ENCODE measurements at regions not wholly inside any gene's neighbourhood (a gene's known extent, or its start where the extent isn't known, plus 50 kb on each side); places are given as distances from the start of the nearest gene placed in this dataset.
A peak's percentile ranks its signal among the peaks of the same experiment; 100 is the strongest.

GRCh38 chr6:163804991-163805390 lies 390.5 kb downstream of the QKI start:
- no peaks in the 10 kb centered on the region for H3K36me3 ChIP-seq
- H3K4me1 ChIP-seq = no peaks in the 10 kb centered on the region
- no peak for DNase-seq
- intact Hi-C loops (cut with micrococcal nuclease) = no loop called here
- no peak overlapping the region for H3K4me3 ChIP-seq
- H3K9me3 ChIP-seq (replicated peaks) = no peaks in the 10 kb centered on the region
- H3K27me3 ChIP-seq (ENCODE audit: low read depth) = no peaks in the 10 kb centered on the region
- no peak overlapping the region for H3K27ac ChIP-seq (replicated peaks)
- no peak for TF ChIP-seq CTCF (IDR thresholded peaks at IDR 0.05; ENCODE audit: borderline replicate concordance)

- intact Hi-C loops (cut with micrococcal nuclease) = no loop called here
- no peak for TF ChIP-seq CTCF (IDR thresholded peaks at IDR 0.05; ENCODE audit: borderline replicate concordance)
- no peak overlapping the region for H3K4me3 ChIP-seq
Observed at GRCh38 chr6:163802267-163802666, 387.7 kb downstream of the QKI start.

GRCh38 chr6:163797296-163797845 lies 382.9 kb downstream of the QKI start:
- Histone ChIP-seq H3K27me3 (ENCODE audit: low read depth) (no peaks in the 10 kb centered on the region), H3K27ac (replicated peaks) (no peak overlapping the region), H3K9me3 (replicated peaks) (peaks cover 9% of the 10 kb centered on the region), H3K4me1 (peaks cover 10% of the 10 kb centered on the region), H3K36me3 (no peaks in the 10 kb centered on the region), H3K4me3 (no peak overlapping the region)
- no peak for TF ChIP-seq CTCF (IDR thresholded peaks at IDR 0.05; ENCODE audit: borderline replicate concordance)
- intact Hi-C loops (cut with micrococcal nuclease) = no loop called here
- no peak for DNase-seq

More at GRCh38 chr6:163802267-163802666, 387.7 kb downstream of the QKI start:
- Histone ChIP-seq H3K9me3 (replicated peaks) (peaks cover 9% of the 10 kb centered on the region), H3K36me3 (no peaks in the 10 kb centered on the region), H3K27ac (replicated peaks) (no peak overlapping the region), H3K4me1 (no peaks in the 10 kb centered on the region), H3K27me3 (ENCODE audit: low read depth) (no peaks in the 10 kb centered on the region)
- DNase-seq = no peak

- no peaks in the 10 kb centered on the region for H3K36me3 ChIP-seq
- H3K4me1 ChIP-seq = peaks cover 10% of the 10 kb centered on the region
- no peak for DNase-seq
- no peak overlapping the region for H3K4me3 ChIP-seq
- no peak overlapping the region for H3K27ac ChIP-seq (replicated peaks)
- no peak for TF ChIP-seq CTCF (IDR thresholded peaks at IDR 0.05; ENCODE audit: borderline replicate concordance)
- intact Hi-C loops (cut with micrococcal nuclease) = no loop called here
- peaks cover under 1% of the 10 kb centered on the region for H3K9me3 ChIP-seq (replicated peaks)
- no peaks in the 10 kb centered on the region for H3K27me3 ChIP-seq (ENCODE audit: low read depth)
Observed at GRCh38 chr6:163793011-163793983, 378.8 kb downstream of the QKI start.

- Histone ChIP-seq H3K27ac (replicated peaks) (peak overlapping the region; percentile 60), H3K9me3 (replicated peaks) (no peaks in the 10 kb centered on the region), H3K4me3 (no peak overlapping the region), H3K36me3 (no peaks in the 10 kb centered on the region), H3K27me3 (ENCODE audit: low read depth) (no peaks in the 10 kb centered on the region), H3K4me1 (peaks cover 10% of the 10 kb centered on the region)
- no peak for DNase-seq
- intact Hi-C loops (cut with micrococcal nuclease) = no loop called here
- no peak for TF ChIP-seq CTCF (IDR thresholded peaks at IDR 0.05; ENCODE audit: borderline replicate concordance)
Observed at GRCh38 chr6:163790266-163790840, 375.8 kb downstream of the QKI start.

Measured in left ventricle myocardium inferior (tissue), 1 donor.